ENCODE measurements at regions not wholly inside any gene's neighbourhood (a gene's known extent, or its start where the extent isn't known, plus 50 kb on each side); places are given as distances from the start of the nearest gene placed in this dataset.
"Not testable (repeated sequence)": the region's sequence is repeated elsewhere in the genome, so short reads cannot be mapped to it uniquely, and the experiment has no call there.

GRCh38 chr20:30895354-30895711 is 362.1 kb upstream of the DEFB115 start:
- not testable (repeated sequence) for TF ChIP-seq CTCF, POLR2A (IDR thresholded peaks at IDR 0.05)

Data from tibial nerve (tissue), 3 donors.